GM23248 (cell line): ENCODE measurements at regions not wholly inside any gene's neighbourhood (a gene's known extent, or its start where the extent isn't known, plus 50 kb on each side); places are given as distances from the start of the nearest gene placed in this dataset.
"Not testable (repeated sequence)": the region's sequence is repeated elsewhere in the genome, so short reads cannot be mapped to it uniquely, and the experiment has no call there.

Experiments
- DNase-seq: peaks from one replicate; pipeline ENCODE4 v3.0.0-alpha.2; 2015
- H2AFZ ChIP-seq: fragments of 200-600 bp; sonication (generic); 2 replicates; pipeline ENCODE4 v1.6.1; 2016; ENCODE audit warnings: antibody characterized with exemption
- H3F3A ChIP-seq: fragments of 200-600 bp; sonication (generic); 2 replicates; pipeline ENCODE4 v1.6.1; 2016; ENCODE audit warnings: mild to moderate bottlenecking, antibody characterized with exemption, mixed run types; ENCODE audit not compliant: insufficient read depth
- H3K27ac ChIP-seq: fragments of 200-600 bp; sonication (generic); 2 replicates; pipeline ENCODE4 v1.5.1; 2016; ENCODE audit warnings: mild to moderate bottlenecking
- H3K27me3 ChIP-seq: fragments of 200-600 bp; sonication (generic); replicated peaks from 2 replicates; pipeline ENCODE4 v1.6.1; 2016; ENCODE audit warnings: mild to moderate bottlenecking; ENCODE audit not compliant: insufficient read depth
- H3K36me3 ChIP-seq: fragments of 200-600 bp; sonication (generic); 2 replicates; pipeline ENCODE4 v1.6.1; 2016; ENCODE audit warnings: low read depth, mild to moderate bottlenecking
- H3K4me1 ChIP-seq: fragments of 200-600 bp; sonication (generic); 2 replicates; pipeline ENCODE4 v1.6.1; 2016; ENCODE audit warnings: mild to moderate bottlenecking; ENCODE audit not compliant: insufficient read depth
- H3K4me2 ChIP-seq: fragments of 200-600 bp; sonication (generic); one replicate; pipeline ENCODE4 v1.6.1; 2016; ENCODE audit warnings: mild to moderate bottlenecking; ENCODE audit not compliant: unreplicated experiment
- H3K4me3 ChIP-seq: fragments of 200-600 bp; sonication (generic); 2 replicates; pipeline ENCODE4 v1.5.1; 2016; ENCODE audit warnings: mild to moderate bottlenecking
- H3K79me2 ChIP-seq: fragments of 200-600 bp; sonication (generic); 2 replicates; pipeline ENCODE4 v1.6.1; 2016; ENCODE audit warnings: mild to moderate bottlenecking; ENCODE audit not compliant: insufficient read depth
- H3K9ac ChIP-seq: fragments of 200-600 bp; sonication (generic); 2 replicates; pipeline ENCODE4 v1.6.1; 2016; ENCODE audit warnings: mild to moderate bottlenecking
- H3K9me2 ChIP-seq: fragments of 200-600 bp; sonication (generic); 2 replicates; pipeline ENCODE4 v1.6.1; 2016; ENCODE audit warnings: mixed run types, mild to moderate bottlenecking, moderate library complexity; ENCODE audit not compliant: insufficient read depth
- H3K9me3 ChIP-seq: fragments of 200-600 bp; sonication (generic); one replicate; pipeline ENCODE4 v1.6.1; 2017; ENCODE audit warnings: low read depth
- H4K20me1 ChIP-seq: fragments of 200-600 bp; sonication (generic); 2 replicates; pipeline ENCODE4 v1.6.0; 2016; ENCODE audit not compliant: insufficient read depth
- EZH2 ChIP-seq: fragments of 200-600 bp; sonication (generic); IDR thresholded peaks from 2 replicates; pipeline ENCODE4 v1.6.1; 2018; ENCODE audit warnings: antibody characterized with exemption, mild to moderate bottlenecking; ENCODE audit not compliant: insufficient read depth, poor library complexity, severe bottlenecking
- EZH2phosphoT487 ChIP-seq: fragments of 200-600 bp; sonication (generic); IDR thresholded peaks from 2 replicates; pipeline ENCODE4 v1.6.1; 2018; ENCODE audit warnings: antibody characterized with exemption, moderate library complexity, mild to moderate bottlenecking, low read depth; ENCODE audit not compliant: insufficient read depth
- WGBS, 2 experiments: methylation state at CpG; one replicate each; pipeline ENCODE4 v1.1.6; 2015 to 2017; ENCODE audit warnings: low lambda C conversion rate in 2 of 2, low coverage in 1 of 2; ENCODE audit errors: missing lambda C conversion rate in 2 of 2; 5-methylcytosine and 5-hydroxymethylcytosine counted together
- in situ Hi-C: fragments of 300-500 bp; cut with MboI; formaldehyde crosslinking; loops from 2 replicates; pipeline ENCODE4 v1.15.0; 2020

- Histone ChIP-seq H3K9ac (no peak overlapping the region), H3K4me1 (no peaks in the 10 kb centered on the region), H3K4me3 (no peak overlapping the region), H3K27ac (no peak overlapping the region), H4K20me1 (no peaks in the 10 kb centered on the region), H3K4me2 (no peak overlapping the region), H3F3A (no peaks in the 10 kb centered on the region), H3K36me3 (no peaks in the 10 kb centered on the region), H3K9me2 (peaks cover 4% of the 10 kb centered on the region; the same call in 1 of the 2 replicates), H3K9me3 (peaks cover 9% of the 10 kb centered on the region), H3K79me2 (no peaks in the 10 kb centered on the region), H2AFZ (no peak overlapping the region), H3K27me3 (no peaks in the 10 kb centered on the region)
- DNase-seq, result no peak
- in situ Hi-C loops, result no loop called here
- WGBS, 2 experiments, result 35 to 43% methylated on average over 11 of the region's 11 CpGs
- no peak for TF ChIP-seq EZH2
- TF ChIP-seq EZH2phosphoT487, result no peak
Measured at GRCh38 chr2:89811295-89811694, 1119.8 kb downstream of the RPIA start.

DNA sequence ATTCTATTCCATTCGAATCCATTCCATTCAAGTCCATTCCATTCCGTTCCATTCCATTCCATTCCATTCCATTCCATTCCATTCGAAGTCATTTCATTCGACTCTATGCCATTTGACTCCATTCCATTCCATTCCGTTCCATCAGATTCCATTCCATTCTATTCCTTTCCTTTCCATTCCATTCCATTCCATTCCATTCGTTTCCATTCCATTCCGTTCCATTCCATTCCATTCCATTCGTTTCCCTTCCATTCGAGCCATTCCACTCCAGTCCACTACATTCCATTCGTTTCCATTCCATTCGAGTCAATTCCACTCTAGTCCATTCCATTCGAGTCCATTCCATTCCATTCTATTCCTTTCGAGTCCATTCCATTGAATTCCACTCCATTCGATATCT, 1120.4 kb downstream of the RPIA start:
- H4K20me1 ChIP-seq, H3K9me3 ChIP-seq, H3K27ac ChIP-seq, H3K4me3 ChIP-seq, H3K4me1 ChIP-seq, in situ Hi-C loops, H3K27me3 ChIP-seq, DNase-seq, H3K4me2 ChIP-seq, H3K9ac ChIP-seq, H3K9me2 ChIP-seq, H3K79me2 ChIP-seq, H3F3A ChIP-seq, H3K36me3 ChIP-seq, H2AFZ ChIP-seq: not testable (repeated sequence)
- WGBS, 2 experiments, result 21 to 29% methylated on average over 14 of the region's 14 CpGs

GRCh38 chr2:89814359-89814758, 1122.9 kb downstream of the RPIA start:
- H3K4me1 ChIP-seq, H3K79me2 ChIP-seq, H3K27ac ChIP-seq, H3K36me3 ChIP-seq, H4K20me1 ChIP-seq, H3K27me3 ChIP-seq, H3K9ac ChIP-seq, H3K4me2 ChIP-seq, in situ Hi-C loops, H2AFZ ChIP-seq, H3K9me2 ChIP-seq, H3K4me3 ChIP-seq, H3K9me3 ChIP-seq, H3F3A ChIP-seq, DNase-seq: not testable (repeated sequence)
- 50 to 58% methylated on average over 16 of the region's 16 CpGs for WGBS, 2 experiments

GRCh38 chr2:89818873-89819272, 1127.4 kb downstream of the RPIA start:
- Histone ChIP-seq H3K27ac (no peak overlapping the region), H2AFZ (no peak overlapping the region), H3K9me3 (peaks cover 7% of the 10 kb centered on the region), H3F3A (no peaks in the 10 kb centered on the region), H3K9ac (no peak overlapping the region), H3K9me2 (peaks cover 4% of the 10 kb centered on the region; the same call in 1 of the 2 replicates), H3K36me3 (no peaks in the 10 kb centered on the region), H3K79me2 (no peaks in the 10 kb centered on the region), H4K20me1 (no peaks in the 10 kb centered on the region), H3K4me2 (no peak overlapping the region), H3K27me3 (no peaks in the 10 kb centered on the region), H3K4me1 (no peaks in the 10 kb centered on the region), H3K4me3 (no peak overlapping the region)
- no peak for DNase-seq
- no peak for TF ChIP-seq EZH2phosphoT487
- TF ChIP-seq EZH2, result no peak
- 34% methylated on average over 12 of the region's 12 CpGs for WGBS, 2 experiments
- in situ Hi-C loops, result no loop called here

DNA sequence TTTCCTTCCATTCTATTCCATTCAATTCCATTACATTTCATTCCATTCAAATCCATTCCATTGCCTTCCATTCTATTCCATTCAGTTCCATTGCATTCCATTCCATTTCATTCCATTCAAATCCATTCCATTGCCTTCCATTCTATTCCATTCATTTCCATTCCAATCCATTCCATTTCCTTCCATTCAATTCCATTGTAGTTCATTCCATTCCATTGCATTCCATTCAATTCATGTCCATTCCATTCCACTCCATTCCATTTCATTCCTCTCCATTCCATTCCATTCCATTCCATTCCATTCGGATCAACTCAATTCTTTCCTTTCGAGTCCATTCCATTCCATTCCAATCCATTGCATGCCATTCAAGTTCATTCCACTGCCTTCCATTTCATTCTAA, 1128.3 kb downstream of the RPIA start:
- Histone ChIP-seq H3K36me3 (no peaks in the 10 kb centered on the region), H3F3A (no peaks in the 10 kb centered on the region), H3K79me2 (no peaks in the 10 kb centered on the region), H3K27me3 (no peaks in the 10 kb centered on the region), H3K9ac (no peak overlapping the region), H3K27ac (no peak overlapping the region), H2AFZ (no peak overlapping the region), H3K9me3 (peaks cover 7% of the 10 kb centered on the region), H3K4me3 (no peak overlapping the region), H3K4me2 (no peak overlapping the region), H4K20me1 (no peaks in the 10 kb centered on the region), H3K9me2 (peaks cover 4% of the 10 kb centered on the region; the same call in 1 of the 2 replicates), H3K4me1 (no peaks in the 10 kb centered on the region)
- whole genome bisulfite sequencing, 2 experiments, result 43 to 46% methylated on average over 2 of the region's 2 CpGs
- TF ChIP-seq EZH2phosphoT487 (no peak), EZH2 (no peak)
- in situ Hi-C loops, result no loop called here
- DNase-seq, result no peak
